GM18498 (cell line): ENCODE measurements at regions not wholly inside any gene's neighbourhood (a gene's known extent, or its start where the extent isn't known, plus 50 kb on each side); places are given as distances from the start of the nearest gene placed in this dataset.

Experiments used
- ATAC-seq: cut with Tn5 transposase; IDR thresholded peaks from one replicate; pipeline ENCODE4 v1.9.1; 2021; ENCODE audit warnings: mild to moderate bottlenecking, moderate library complexity; ENCODE audit not compliant: unreplicated experiment

GRCh38 chr1:221940631-221941030, 198.7 kb upstream of the DUSP10 start:
- no peak for ATAC-seq

- peak; percentile 85 for ATAC-seq
Measured at GRCh38 chr1:221939607-221940006, 197.7 kb upstream of the DUSP10 start.

DNA sequence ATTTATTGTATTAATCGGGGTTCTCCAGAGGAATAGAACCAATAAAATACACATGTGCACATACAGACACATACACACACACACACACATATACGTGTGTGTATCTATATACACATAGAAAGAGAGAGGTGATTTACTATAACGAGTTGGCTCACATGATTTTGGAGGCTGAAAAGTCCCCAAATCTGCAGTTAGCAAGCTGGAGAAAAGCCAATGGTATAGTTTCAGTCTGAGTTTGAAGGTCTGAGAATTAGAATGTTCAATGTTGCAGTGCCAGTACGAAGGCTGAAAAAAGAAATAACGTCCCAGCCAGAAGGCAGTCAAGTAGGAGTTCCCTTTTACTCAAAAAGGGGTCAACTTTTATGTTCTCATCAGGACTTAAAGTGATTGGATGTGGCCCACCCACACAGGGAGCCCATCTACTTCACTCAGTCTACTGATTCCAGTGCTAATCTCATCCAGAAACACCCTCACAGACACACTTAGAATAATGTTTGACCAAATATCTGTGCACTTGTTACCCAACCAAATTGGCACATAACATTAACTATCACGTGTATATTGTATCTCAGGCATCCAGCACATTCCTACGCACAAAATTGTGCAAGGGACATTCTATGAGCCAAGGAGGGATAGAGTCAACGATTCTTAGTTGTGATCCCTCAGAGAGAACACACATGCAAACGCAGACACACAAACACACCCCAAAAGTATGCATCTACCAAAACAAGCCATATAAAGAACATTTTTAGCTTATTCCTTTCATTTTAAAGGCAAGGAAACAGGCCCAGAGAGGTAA, 195.5 kb upstream of the DUSP10 start:
- peak; percentile 46 for ATAC-seq

GRCh38 chr1:221933814-221934213, 191.9 kb upstream of the DUSP10 start:
- no peak for ATAC-seq

DNA sequence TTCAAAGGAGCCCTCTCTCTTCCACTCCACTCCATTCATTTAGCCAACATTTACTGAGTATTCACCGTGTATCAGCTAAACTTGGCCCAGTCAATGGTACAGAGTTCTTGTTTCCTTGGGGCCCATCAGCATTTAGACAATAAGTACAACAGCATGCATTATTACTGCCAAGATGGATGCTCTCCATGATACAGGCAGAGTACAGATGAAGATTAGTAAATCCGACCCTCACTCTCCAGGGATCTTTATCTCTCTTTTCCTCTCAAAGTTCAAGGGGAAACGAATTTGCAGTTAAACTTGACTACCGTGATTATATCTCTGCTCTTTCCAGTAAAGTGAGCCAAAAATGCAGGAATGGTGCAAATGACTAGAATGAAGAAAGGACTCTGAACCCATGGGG, 184.6 kb upstream of the DUSP10 start:
- ATAC-seq, result no peak

GRCh38 chr1:221925947-221926346, 184.1 kb upstream of the DUSP10 start:
- ATAC-seq, result no peak

- ATAC-seq, result no peak
Measured at GRCh38 chr1:221923929-221924598, 182.2 kb upstream of the DUSP10 start.

DNA sequence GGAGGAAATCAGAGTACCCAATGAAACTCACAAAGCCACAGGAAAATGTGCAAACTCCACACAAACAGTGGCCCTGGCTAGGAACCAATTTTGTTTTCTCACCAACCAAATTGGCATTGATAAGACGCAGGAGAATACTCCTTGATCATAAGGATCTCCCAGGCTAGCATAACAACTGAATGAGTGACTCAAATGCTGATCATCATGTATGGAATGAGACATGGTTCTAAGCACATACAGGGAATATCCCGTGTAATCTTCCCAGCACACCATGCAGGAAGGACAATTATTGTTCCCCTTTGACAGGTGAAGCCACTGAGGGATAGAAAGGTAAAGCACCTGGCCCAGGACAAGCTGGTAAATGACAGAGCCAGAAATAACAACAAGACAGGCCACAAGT, 180.0 kb upstream of the DUSP10 start:
- ATAC-seq, result no peak

- ATAC-seq, result no peak
Measured at GRCh38 chr1:221919743-221920142, 177.9 kb upstream of the DUSP10 start.

GRCh38 chr1:221919341-221919740, 177.5 kb upstream of the DUSP10 start:
- ATAC-seq, result no peak

DNA sequence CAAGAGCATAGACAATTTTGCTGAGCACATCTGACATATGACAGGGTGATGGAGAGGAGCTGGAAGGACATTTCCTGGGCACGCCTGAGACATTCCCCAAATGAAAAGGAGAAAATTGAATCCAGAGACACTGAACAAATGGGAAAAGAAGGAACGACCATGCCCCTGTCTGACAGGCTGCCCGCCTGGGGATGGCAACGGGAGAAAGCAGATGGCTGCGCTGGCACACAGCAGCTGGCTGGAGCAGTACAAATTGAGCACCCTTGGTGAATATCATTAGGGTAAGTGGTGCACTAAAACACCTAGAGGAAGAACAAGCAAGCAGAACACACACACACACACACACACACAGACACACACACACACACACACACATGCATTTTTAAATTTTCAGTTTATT, 174.3 kb upstream of the DUSP10 start:
- ATAC-seq, result no peak

DNA sequence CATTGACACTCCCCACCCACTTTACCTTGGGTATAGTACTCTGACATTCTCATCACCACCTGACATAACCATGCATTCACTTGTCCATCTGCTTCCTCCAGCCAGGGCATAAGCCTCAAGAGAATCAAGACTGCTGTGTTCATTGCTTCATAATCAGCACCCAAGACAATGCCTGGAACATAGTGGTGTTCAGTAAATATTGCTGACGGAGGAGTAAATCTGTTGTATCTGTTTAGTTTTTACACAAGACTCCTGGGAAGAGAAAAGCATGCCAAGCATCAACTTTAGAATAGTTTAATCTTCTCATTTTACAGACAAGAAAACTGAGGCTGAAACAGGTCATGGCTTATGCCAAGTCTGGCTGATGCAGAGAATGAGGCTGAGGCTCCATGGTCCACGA, 173.9 kb upstream of the DUSP10 start:
- no peak for ATAC-seq

- no peak for ATAC-seq
Measured at GRCh38 chr1:221913351-221913892, 171.5 kb upstream of the DUSP10 start.

DNA sequence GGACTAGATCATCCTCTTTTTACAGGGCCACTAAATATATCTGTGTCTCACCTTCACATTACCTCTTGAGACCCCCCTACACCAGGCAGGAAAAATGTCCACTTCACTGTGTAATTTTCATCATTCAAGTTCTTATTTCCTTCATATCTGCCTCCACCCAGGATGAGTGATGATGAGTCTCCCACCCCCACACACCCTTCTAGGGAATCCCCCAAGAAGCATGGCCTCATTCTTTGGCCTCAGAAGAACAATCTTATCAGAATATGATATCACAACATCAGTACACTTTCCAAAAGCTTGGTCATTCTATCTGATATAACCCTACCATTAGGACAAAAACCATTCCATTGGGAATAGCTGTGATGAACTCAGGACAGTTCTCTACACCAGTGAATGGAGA, 170.3 kb upstream of the DUSP10 start:
- no peak for ATAC-seq

DNA sequence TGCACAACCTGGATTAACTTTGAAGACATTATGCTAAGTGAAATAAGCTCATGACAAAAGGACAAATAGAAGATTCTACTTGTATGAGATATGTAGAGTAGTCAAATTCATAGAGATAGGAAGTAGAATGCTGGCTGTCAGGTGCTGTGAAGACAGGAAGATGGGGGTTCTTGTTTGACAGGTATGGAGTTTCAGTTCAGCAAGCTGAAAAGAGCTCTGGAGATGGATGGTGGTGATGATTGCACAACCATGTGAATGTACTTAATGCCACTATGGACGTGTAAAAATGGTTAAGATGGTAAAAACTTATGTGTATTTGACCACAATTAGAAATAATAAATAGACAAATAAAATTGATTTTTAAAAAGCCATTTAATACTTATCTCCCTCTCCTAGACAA, 169.8 kb upstream of the DUSP10 start:
- peak; percentile 80 for ATAC-seq

GRCh38 chr1:221910222-221910621, 168.3 kb upstream of the DUSP10 start:
- ATAC-seq, result no peak

- no peak for ATAC-seq
Measured at GRCh38 chr1:221908573-221908972, 166.7 kb upstream of the DUSP10 start.

DNA sequence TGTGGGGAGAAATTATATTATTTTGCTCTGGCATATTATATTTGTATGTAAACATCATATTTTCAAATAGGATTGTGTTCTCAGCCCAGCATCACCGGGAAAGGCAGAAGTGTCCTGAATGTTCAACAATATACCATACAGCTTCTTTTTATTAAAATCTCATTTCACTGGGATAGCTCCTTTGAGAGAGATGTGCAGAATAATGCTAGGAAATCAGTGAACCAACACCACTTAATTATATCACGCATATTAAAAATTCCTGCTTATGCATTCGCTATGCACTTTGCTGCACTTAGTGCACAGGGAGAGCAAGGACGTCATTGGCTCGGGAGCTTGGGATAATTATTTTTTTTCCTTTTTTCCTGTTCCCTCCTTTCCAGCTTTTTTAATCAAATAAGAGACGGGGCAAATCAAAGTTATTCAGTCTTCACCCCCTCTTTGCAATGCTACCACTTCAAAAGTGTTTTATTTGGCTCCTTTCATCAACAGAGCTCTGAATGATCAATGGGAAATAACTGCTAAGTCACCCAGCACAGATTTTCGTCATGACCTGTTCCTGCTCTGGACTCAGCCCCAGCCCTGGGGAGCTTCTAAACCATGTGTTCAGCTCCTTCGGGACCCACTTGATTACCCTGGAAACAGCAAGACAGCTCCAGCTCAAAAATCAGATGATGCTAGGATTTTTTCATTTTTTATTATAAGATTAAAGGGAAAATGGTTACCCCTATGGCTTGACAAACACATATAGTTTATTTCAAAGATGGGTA, 165.5 kb upstream of the DUSP10 start:
- no peak for ATAC-seq

DNA sequence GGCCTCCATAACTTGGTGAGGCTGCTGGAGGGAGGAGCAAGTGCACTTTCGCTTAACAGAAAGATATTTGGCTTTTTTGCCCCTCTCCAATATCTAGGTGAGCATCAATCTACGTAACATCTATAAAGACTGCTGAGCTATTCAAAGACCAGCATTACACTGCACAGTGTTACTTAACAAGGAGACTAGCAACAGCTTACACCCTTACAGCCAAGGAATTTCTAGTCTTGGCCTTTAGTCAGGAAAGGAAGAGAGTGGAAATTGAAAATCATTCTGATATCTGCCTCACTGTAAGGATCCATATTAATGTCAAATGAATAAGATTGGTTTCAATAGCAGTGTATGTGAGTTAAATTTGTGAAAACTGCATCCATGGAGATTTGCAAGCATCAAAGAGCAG, 163.9 kb upstream of the DUSP10 start:
- ATAC-seq, result no peak

- ATAC-seq, result no peak
Measured at GRCh38 chr1:221904319-221904718, 162.4 kb upstream of the DUSP10 start.

DNA sequence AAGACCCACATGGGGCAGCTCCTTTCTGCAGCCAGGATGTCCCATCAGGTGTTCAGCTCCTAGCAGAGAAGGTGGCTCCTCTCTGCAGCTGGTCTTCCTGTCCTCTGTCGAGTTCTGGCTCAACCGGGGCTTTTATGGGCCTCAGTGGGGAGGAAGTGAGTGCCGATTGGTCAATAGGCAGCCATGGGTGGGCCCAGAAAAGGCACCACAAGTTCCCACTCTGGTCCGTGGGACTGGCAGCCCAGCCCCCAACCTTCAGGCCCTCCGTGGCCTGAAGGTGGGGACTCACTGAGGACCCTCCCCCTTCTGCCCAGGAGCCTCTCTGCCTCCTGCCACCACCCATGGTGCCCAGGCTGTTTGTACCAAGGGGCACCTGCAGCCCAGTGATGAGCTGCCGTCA, 161.7 kb upstream of the DUSP10 start:
- ATAC-seq, result no peak

DNA sequence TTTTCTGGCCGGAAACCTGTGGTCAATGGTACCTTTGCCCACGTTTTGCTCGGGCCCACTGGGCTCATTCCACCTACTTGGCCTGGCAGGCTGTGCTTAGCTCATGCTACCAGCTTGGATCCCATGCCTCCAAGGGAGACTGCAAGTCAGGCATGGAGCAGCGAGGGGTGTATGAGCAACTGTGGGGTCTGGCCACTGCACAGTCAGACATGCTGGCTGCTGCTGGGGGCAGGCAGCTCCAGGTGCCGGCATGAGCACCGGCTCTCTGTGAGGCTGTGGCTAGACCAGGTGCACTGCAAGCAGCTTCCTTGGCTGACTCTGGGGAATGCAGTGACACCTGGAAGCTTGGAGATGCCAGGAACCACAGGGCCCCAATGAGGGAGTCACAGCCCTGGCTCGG, 161.1 kb upstream of the DUSP10 start:
- no peak for ATAC-seq
